Neural progenitor cell (in vitro differentiated cells): ENCODE measurements at regions not wholly inside any gene's neighbourhood (a gene's known extent, or its start where the extent isn't known, plus 50 kb on each side); places are given as distances from the start of the nearest gene placed in this dataset.
"Not testable (repeated sequence)": the region's sequence is repeated elsewhere in the genome, so short reads cannot be mapped to it uniquely, and the experiment has no call there.

ENCODE experiments used
- DNase-seq: peaks from one replicate; pipeline ENCODE4 v3.0.0-alpha.2; 2016; ENCODE audit warnings: low spot score
- H2AFZ ChIP-seq: fragments of 200-600 bp; sonication (generic); replicated peaks from 2 replicates; pipeline ENCODE4 v1.6.1; 2016; ENCODE audit warnings: antibody characterized with exemption
- H3F3A ChIP-seq: fragments of 200-600 bp; sonication (generic); 2 replicates; pipeline ENCODE4 v1.6.1; 2016; ENCODE audit warnings: antibody characterized with exemption, low read depth
- H3K27ac ChIP-seq: fragments of 200-600 bp; sonication (generic); 2 replicates; pipeline ENCODE4 v1.5.1; 2016; ENCODE audit warnings: mild to moderate bottlenecking
- H3K27me3 ChIP-seq: fragments of 200-600 bp; sonication (generic); 2 replicates; pipeline ENCODE4 v1.6.1; 2016; ENCODE audit warnings: mild to moderate bottlenecking, moderate library complexity
- H3K36me3 ChIP-seq: fragments of 200-600 bp; sonication (generic); 2 replicates; pipeline ENCODE4 v1.5.1; 2016
- H3K4me1 ChIP-seq: fragments of 200-600 bp; sonication (generic); 2 replicates; pipeline ENCODE4 v1.6.1; 2016; ENCODE audit warnings: mixed run types
- H3K4me2 ChIP-seq: fragments of 200-600 bp; sonication (generic); 2 replicates; pipeline ENCODE4 v1.6.1; 2016
- H3K4me3 ChIP-seq: fragments of 200-600 bp; sonication (generic); 2 replicates; pipeline ENCODE4 v1.5.1; 2016
- H3K79me2 ChIP-seq: fragments of 200-600 bp; sonication (generic); 2 replicates; pipeline ENCODE4 v1.6.1; 2016; ENCODE audit warnings: low read depth
- H3K9ac ChIP-seq: fragments of 200-600 bp; sonication (generic); 2 replicates; pipeline ENCODE4 v1.6.1; 2016
- H3K9me3 ChIP-seq: fragments of 200-600 bp; sonication (generic); 2 replicates; pipeline ENCODE4 v1.5.1; 2016; ENCODE audit warnings: low read depth
- H4K20me1 ChIP-seq: fragments of 200-600 bp; sonication (generic); 2 replicates; pipeline ENCODE4 v1.6.1; 2016; ENCODE audit warnings: low read depth
- H3K27ac Mint-ChIP-seq: 3 replicates; pipeline ENCODE4 v1.8.0; 2021; ENCODE audit warnings: mixed read lengths
- H3K27me3 Mint-ChIP-seq: 2 replicates; pipeline ENCODE4 v1.8.0; 2022; ENCODE audit warnings: low read depth, mild to moderate bottlenecking, inconsistent platforms, moderate library complexity, mixed read lengths; ENCODE audit not compliant: insufficient read depth
- H3K36me3 Mint-ChIP-seq: 3 replicates; pipeline ENCODE4 v1.8.0; 2021; ENCODE audit warnings: mixed read lengths
- H3K4me1 Mint-ChIP-seq: 3 replicates; pipeline ENCODE4 v1.8.0; 2021; ENCODE audit warnings: mixed read lengths
- H3K4me3 Mint-ChIP-seq: 3 replicates; pipeline ENCODE4 v1.8.0; 2021; ENCODE audit warnings: mild to moderate bottlenecking, moderate library complexity, mixed read lengths
- H3K9me3 Mint-ChIP-seq: 3 replicates; pipeline ENCODE4 v1.8.0; 2020; ENCODE audit warnings: mixed read lengths
- CTCF ChIP-seq: fragments of 200-600 bp; sonication (generic); IDR thresholded peaks from 2 replicates; pipeline ENCODE4 v1.5.1; 2017; ENCODE audit warnings: antibody characterized with exemption, mild to moderate bottlenecking
- EZH2 ChIP-seq: fragments of 200-600 bp; sonication (generic); IDR thresholded peaks from 2 replicates; pipeline ENCODE4 v1.6.1; 2017; ENCODE audit warnings: antibody characterized with exemption, mild to moderate bottlenecking, moderate library complexity
- EZH2phosphoT487 ChIP-seq: fragments of 200-600 bp; sonication (generic); IDR thresholded peaks from 2 replicates; pipeline ENCODE4 v1.6.1; 2017; ENCODE audit warnings: antibody characterized with exemption

- H3K27ac ChIP-seq, result no peak overlapping the region
- H3K4me1 Mint-ChIP-seq, result peaks cover 70% of the 10 kb centered on the region
- H3K27me3 Mint-ChIP-seq, result peaks cover 26% of the 10 kb centered on the region
These were observed 71.9 kb upstream of the CDON start for GRCh38 chr11:126134461-126135155.

GRCh38 chr11:126133901-126134300, 71.2 kb upstream of the CDON start:
- no peaks in the 10 kb centered on the region for H4K20me1 ChIP-seq
- DNase-seq, result peak; percentile 53
- no peaks in the 10 kb centered on the region for H3K36me3 ChIP-seq
- peaks cover 20% of the 10 kb centered on the region for H3K27me3 Mint-ChIP-seq
- no peaks in the 10 kb centered on the region for H3K9me3 Mint-ChIP-seq
- no peak overlapping the region for H3K4me3 Mint-ChIP-seq
- TF ChIP-seq EZH2 (no peak), CTCF (no peak), EZH2phosphoT487 (no peak)
- H2AFZ ChIP-seq, result no peak overlapping the region
- no peaks in the 10 kb centered on the region for H3F3A ChIP-seq
- H3K79me2 ChIP-seq, result no peaks in the 10 kb centered on the region
- no peak overlapping the region for H3K27ac ChIP-seq
- H3K9ac ChIP-seq, result no peak overlapping the region
- no peak overlapping the region for H3K4me3 ChIP-seq
- H3K27ac Mint-ChIP-seq, result no peak overlapping the region
- peaks cover 23% of the 10 kb centered on the region for H3K4me1 ChIP-seq
- peaks cover 65% of the 10 kb centered on the region for H3K4me1 Mint-ChIP-seq
- peaks cover 16% of the 10 kb centered on the region for H3K27me3 ChIP-seq
- no peak overlapping the region for H3K4me2 ChIP-seq
- no peaks in the 10 kb centered on the region for H3K36me3 Mint-ChIP-seq
- no peaks in the 10 kb centered on the region for H3K9me3 ChIP-seq

More at GRCh38 chr11:126134461-126135155, 71.9 kb upstream of the CDON start:
- Histone ChIP-seq H3K36me3 (no peaks in the 10 kb centered on the region), H3K4me1 (peaks cover 23% of the 10 kb centered on the region), H4K20me1 (no peaks in the 10 kb centered on the region), H3K4me2 (no peak overlapping the region), H2AFZ (no peak overlapping the region), H3K4me3 (no peak overlapping the region), H3F3A (no peaks in the 10 kb centered on the region), H3K79me2 (no peaks in the 10 kb centered on the region), H3K9me3 (no peaks in the 10 kb centered on the region), H3K9ac (no peak overlapping the region), H3K27me3 (peaks cover 22% of the 10 kb centered on the region)
- H3K27ac Mint-ChIP-seq, result no peak overlapping the region
- no peak for TF ChIP-seq EZH2
- no peak for TF ChIP-seq EZH2phosphoT487
- no peak for TF ChIP-seq CTCF
- no peak overlapping the region for H3K4me3 Mint-ChIP-seq
- no peaks in the 10 kb centered on the region for H3K36me3 Mint-ChIP-seq
- DNase-seq, result no peak
- no peaks in the 10 kb centered on the region for H3K9me3 Mint-ChIP-seq

GRCh38 chr11:126132319-126132718, 69.7 kb upstream of the CDON start:
- Mint-ChIP-seq H3K36me3 (no peaks in the 10 kb centered on the region), H3K4me1 (peaks cover 68% of the 10 kb centered on the region), H3K4me3 (no peak overlapping the region), H3K27me3 (peaks cover 17% of the 10 kb centered on the region), H3K9me3 (no peaks in the 10 kb centered on the region), H3K27ac (peak overlapping the region; percentile 19)
- H4K20me1 ChIP-seq, result no peaks in the 10 kb centered on the region
- H3K4me3 ChIP-seq, result no peak overlapping the region
- H3K27ac ChIP-seq, result no peak overlapping the region
- DNase-seq, result no peak
- H3K27me3 ChIP-seq, result peaks cover 7% of the 10 kb centered on the region
- no peak overlapping the region for H3K9ac ChIP-seq
- H3F3A ChIP-seq, result no peaks in the 10 kb centered on the region
- H3K79me2 ChIP-seq, result no peaks in the 10 kb centered on the region
- no peak for TF ChIP-seq CTCF
- TF ChIP-seq EZH2phosphoT487, result no peak
- H3K36me3 ChIP-seq, result no peaks in the 10 kb centered on the region
- H3K4me1 ChIP-seq, result peaks cover 23% of the 10 kb centered on the region
- no peak overlapping the region for H3K4me2 ChIP-seq
- no peak overlapping the region for H2AFZ ChIP-seq
- no peaks in the 10 kb centered on the region for H3K9me3 ChIP-seq

- not testable (repeated sequence) for H2AFZ ChIP-seq, H3K4me3 ChIP-seq, H4K20me1 ChIP-seq, H3F3A ChIP-seq, H3K27ac ChIP-seq, H3K4me3 Mint-ChIP-seq, H3K4me2 ChIP-seq, H3K27me3 ChIP-seq, H3K79me2 ChIP-seq, DNase-seq, H3K36me3 Mint-ChIP-seq, H3K9me3 Mint-ChIP-seq, H3K9me3 ChIP-seq, H3K36me3 ChIP-seq, H3K9ac ChIP-seq
- H3K4me1 ChIP-seq, result peaks cover 23% of the 10 kb centered on the region
- H3K27me3 Mint-ChIP-seq, result peaks cover 18% of the 10 kb centered on the region
- H3K27ac Mint-ChIP-seq, result peak overlapping the region; percentile 12
- peaks cover 61% of the 10 kb centered on the region for H3K4me1 Mint-ChIP-seq
These were observed 68.1 kb upstream of the CDON start for GRCh38 chr11:126130781-126131180.
